ENCODE measurements at regions not wholly inside any gene's neighbourhood (a gene's known extent, or its start where the extent isn't known, plus 50 kb on each side); places are given as distances from the start of the nearest gene placed in this dataset.
"Not testable (repeated sequence)": the region's sequence is repeated elsewhere in the genome, so short reads cannot be mapped to it uniquely, and the experiment has no call there.

- TF ChIP-seq CTCF (IDR thresholded peaks at IDR 0.05; ENCODE audit: low read depth, low read length); EZH2phosphoT487 (IDR thresholded peaks at IDR 0.05; ENCODE audit: low read depth): not testable (repeated sequence)
Observed at GRCh38 chr6:3922619-3923018, 73.4 kb downstream of the FAM50B start.

Data from OCI-LY3 (cell line).